Inferior parietal cortex (tissue), 1 donor: ENCODE measurements at regions not wholly inside any gene's neighbourhood (a gene's known extent, or its start where the extent isn't known, plus 50 kb on each side); places are given as distances from the start of the nearest gene placed in this dataset.
A peak's percentile ranks its signal among the peaks of the same experiment; 100 is the strongest.

Source experiments
- DNase-seq: peaks from one replicate; pipeline ENCODE4 v3.0.0-alpha.2; 2016; ENCODE audit errors: extremely low spot score

GRCh38 chrX:40316502-40316901, 218.7 kb upstream of the BCOR start:
- no peak for DNase-seq

GRCh38 chrX:40314070-40314469, 216.3 kb upstream of the BCOR start:
- DNase-seq, result peak; percentile 7

- no peak for DNase-seq
Observed at GRCh38 chrX:40313269-40313668, 215.5 kb upstream of the BCOR start.

GRCh38 chrX:40310447-40310846, 212.7 kb upstream of the BCOR start:
- no peak for DNase-seq

GRCh38 chrX:40310016-40310415, 212.3 kb upstream of the BCOR start:
- no peak for DNase-seq

GRCh38 chrX:40307871-40308270, 210.1 kb upstream of the BCOR start:
- DNase-seq, result no peak

- DNase-seq, result no peak
Observed at GRCh38 chrX:40304115-40304514, 206.4 kb upstream of the BCOR start.

GRCh38 chrX:40303256-40304077, 205.7 kb upstream of the BCOR start:
- DNase-seq, result no peak

GRCh38 chrX:40300286-40300890, 202.6 kb upstream of the BCOR start:
- no peak for DNase-seq

GRCh38 chrX:40299641-40300046, 201.9 kb upstream of the BCOR start:
- DNase-seq, result no peak

- DNase-seq, result no peak
Observed at GRCh38 chrX:40298572-40299479, 201.1 kb upstream of the BCOR start.

- DNase-seq, result no peak
Observed at GRCh38 chrX:40298069-40298468, 200.3 kb upstream of the BCOR start.

GRCh38 chrX:40291553-40291952, 193.8 kb upstream of the BCOR start:
- no peak for DNase-seq

GRCh38 chrX:40290517-40290916, 192.8 kb upstream of the BCOR start:
- no peak for DNase-seq

- DNase-seq, result no peak
Observed at GRCh38 chrX:40285876-40286275, 188.1 kb upstream of the BCOR start.

- no peak for DNase-seq
Observed at GRCh38 chrX:40284852-40285251, 187.1 kb upstream of the BCOR start.

GRCh38 chrX:40283981-40284380, 186.2 kb upstream of the BCOR start:
- DNase-seq, result no peak

- no peak for DNase-seq
Observed at GRCh38 chrX:40282946-40283660, 185.3 kb upstream of the BCOR start.

- DNase-seq, result no peak
Observed at GRCh38 chrX:40282348-40282747, 184.6 kb upstream of the BCOR start.

GRCh38 chrX:40281336-40282005, 183.7 kb upstream of the BCOR start:
- no peak for DNase-seq

- no peak for DNase-seq
Observed at GRCh38 chrX:40279762-40280161, 182.0 kb upstream of the BCOR start.
